Neuronal stem cell (in vitro differentiated cells): ENCODE measurements at regions not wholly inside any gene's neighbourhood (a gene's known extent, or its start where the extent isn't known, plus 50 kb on each side); places are given as distances from the start of the nearest gene placed in this dataset.

Experiments
- DNase-seq: peaks from one replicate; pipeline ENCODE4 v3.0.0-alpha.2; 2013; ENCODE audit warnings: low spot score
- H2AFZ ChIP-seq: one replicate; pipeline ENCODE4 v1.6.1; 2013; ENCODE audit warnings: mild to moderate bottlenecking, low read length, inconsistent platforms
- H2AK5ac ChIP-seq: 2 replicates; pipeline ENCODE4 v1.6.1; 2013; ENCODE audit warnings: low read depth, mild to moderate bottlenecking, inconsistent platforms, low read length, moderate library complexity, mixed read lengths
- H2BK120ac ChIP-seq: 2 replicates; pipeline ENCODE4 v1.6.1; 2013; ENCODE audit warnings: low read depth, mild to moderate bottlenecking, inconsistent platforms, low read length, moderate library complexity, mixed read lengths
- H2BK12ac ChIP-seq: one replicate; pipeline ENCODE4 v1.6.1; 2013; ENCODE audit warnings: low read length, inconsistent platforms
- H2BK15ac ChIP-seq: 2 replicates; pipeline ENCODE4 v1.6.1; 2013; ENCODE audit warnings: mild to moderate bottlenecking, low read length, inconsistent platforms, mixed read lengths
- H2BK5ac ChIP-seq: one replicate; pipeline ENCODE4 v1.6.1; 2013; ENCODE audit warnings: inconsistent platforms, mild to moderate bottlenecking, low read length, moderate library complexity
- H3K14ac ChIP-seq: one replicate; pipeline ENCODE4 v1.6.1; 2013; ENCODE audit warnings: low read length, inconsistent platforms
- H3K18ac ChIP-seq: 2 replicates; pipeline ENCODE4 v1.6.1; 2013; ENCODE audit warnings: low read length, inconsistent platforms
- H3K23ac ChIP-seq: 2 replicates; pipeline ENCODE4 v1.6.1; 2013; ENCODE audit warnings: low read depth, mild to moderate bottlenecking, mixed read lengths, low read length, inconsistent platforms; ENCODE audit not compliant: poor library complexity
- H3K27ac ChIP-seq: replicated peaks from 3 replicates; pipeline ENCODE4 v1.5.1; 2013; ENCODE audit warnings: low read length, inconsistent platforms
- H3K27me3 ChIP-seq, 3 experiments: 2 replicates each; pipeline ENCODE4 v1.6.1; 2013; ENCODE audit warnings: low read length in 3 of 3, mild to moderate bottlenecking in 2 of 3, inconsistent platforms in 1 of 3, low read depth in 1 of 3, mixed read lengths in 1 of 3, moderate library complexity in 1 of 3; ENCODE audit not compliant: control insufficient read depth in 3 of 3, insufficient read depth in 3 of 3
- H3K36me3 ChIP-seq, 2 donors: replicated peaks in 1 of 2; 2 replicates each; pipeline ENCODE4 v1.6.1; 2013; ENCODE audit warnings: low read length in 2 of 2; ENCODE audit not compliant: control insufficient read depth in 2 of 2, insufficient read depth in 2 of 2
- H3K4ac ChIP-seq: 2 replicates; pipeline ENCODE4 v1.6.1; 2013; ENCODE audit warnings: inconsistent platforms, mild to moderate bottlenecking, low read length, moderate library complexity
- H3K4me1 ChIP-seq, 2 donors: 1 replicate in 1 of 2; 2 replicates in 1 of 2; pipeline ENCODE4 v1.6.1; 2013; ENCODE audit warnings: low read length in 2 of 2, low read depth in 1 of 2; ENCODE audit not compliant: control insufficient read depth in 2 of 2, insufficient read depth in 1 of 2
- H3K4me2 ChIP-seq: one replicate; pipeline ENCODE4 v1.6.1; 2013; ENCODE audit warnings: mild to moderate bottlenecking, low read length, inconsistent platforms; ENCODE audit not compliant: insufficient read depth, poor library complexity, severe bottlenecking
- H3K4me3 ChIP-seq, 2 donors: 2 replicates each; pipeline ENCODE4 v1.5.1; 2013; ENCODE audit warnings: low read length in 2 of 2, mild to moderate bottlenecking in 2 of 2, inconsistent platforms in 1 of 2, moderate library complexity in 1 of 2
- H3K79me1 ChIP-seq: one replicate; pipeline ENCODE4 v1.6.1; 2013; ENCODE audit warnings: low read depth, mild to moderate bottlenecking, inconsistent platforms, low read length, moderate library complexity
- H3K9ac ChIP-seq: one replicate; pipeline ENCODE4 v1.6.1; 2013; ENCODE audit warnings: mild to moderate bottlenecking, low read depth, low read length, inconsistent platforms; ENCODE audit not compliant: poor library complexity
- H3K9me3 ChIP-seq, 2 donors: replicated peaks in 1 of 2; 2 replicates each; pipeline versions ENCODE3 to v1.6.1; 2013; ENCODE audit warnings: low read length in 2 of 2, mild to moderate bottlenecking in 2 of 2, inconsistent platforms in 1 of 2, low read depth in 1 of 2, mixed read lengths in 1 of 2, moderate library complexity in 1 of 2; ENCODE audit not compliant: control insufficient read depth in 2 of 2, insufficient read depth in 1 of 2
- H4K8ac ChIP-seq: one replicate; pipeline ENCODE4 v1.6.1; 2013; ENCODE audit warnings: low read depth, mild to moderate bottlenecking, inconsistent platforms, low read length, moderate library complexity
- H4K91ac ChIP-seq: one replicate; pipeline ENCODE4 v1.6.1; 2013; ENCODE audit warnings: low read length, low read depth, mild to moderate bottlenecking, inconsistent platforms; ENCODE audit not compliant: poor library complexity
- WGBS, 2 donors: extraction: QIAGEN DNeasy Blood & Tissue Kit; methylation state at CpG; one replicate each; pipeline ENCODE4 v1.1.7; 2013; ENCODE audit warnings: missing lambda C conversion rate in 2 of 2, mixed read lengths in 1 of 2; ENCODE audit not compliant: insufficient read length in 2 of 2, insufficient replicate concordance in 1 of 2; ENCODE audit errors: extremely low coverage in 2 of 2; 5-methylcytosine and 5-hydroxymethylcytosine counted together

DNA sequence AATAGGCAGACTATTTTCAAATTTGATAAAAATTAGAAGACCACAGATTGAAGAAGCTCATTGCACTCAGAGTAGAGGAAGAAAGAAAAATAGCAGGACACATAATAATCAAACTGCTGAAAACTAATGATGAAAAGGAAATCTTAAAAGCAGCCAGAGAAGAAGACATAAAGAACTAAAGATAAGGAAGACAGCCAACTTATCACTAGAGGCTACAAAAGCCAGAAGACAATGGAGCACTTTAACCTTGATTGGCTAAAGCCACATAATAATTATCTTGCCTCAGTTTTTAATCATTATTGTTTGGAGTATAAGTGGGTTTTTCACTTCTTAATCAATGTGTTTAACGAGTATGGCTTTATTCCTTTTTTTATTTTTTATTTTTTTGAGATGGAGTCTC, 397.6 kb downstream of the RNF144B start:
- H2BK12ac ChIP-seq, result no peak overlapping the region
- no peak overlapping the region for H2AFZ ChIP-seq
- no peak overlapping the region for H3K4me2 ChIP-seq
- no peaks in the 10 kb centered on the region for H3K27me3 ChIP-seq
- no peak overlapping the region for H4K8ac ChIP-seq
- H3K9me3 ChIP-seq, result peaks cover 0 to 3% of the 10 kb centered on the region in 2 donors
- no peak overlapping the region for H3K4ac ChIP-seq
- no peak for DNase-seq
- H4K91ac ChIP-seq, result no peak overlapping the region
- H3K18ac ChIP-seq, result no peak overlapping the region
- H2BK5ac ChIP-seq, result no peak overlapping the region
- no peak overlapping the region for H3K27ac ChIP-seq
- H2AK5ac ChIP-seq, result no peak overlapping the region
- no peaks in the 10 kb centered on the region for H3K36me3 ChIP-seq
- H3K4me3 ChIP-seq, result no peak overlapping the region
- H3K9ac ChIP-seq, result no peak overlapping the region
- no peak overlapping the region for H2BK120ac ChIP-seq
- H3K4me1 ChIP-seq, result no peaks in the 10 kb centered on the region
- H3K79me1 ChIP-seq, result no peaks in the 10 kb centered on the region
- H2BK15ac ChIP-seq, result no peak overlapping the region
- H3K14ac ChIP-seq, result no peak overlapping the region
- no peak overlapping the region for H3K23ac ChIP-seq
- WGBS, 2 donors, result no CpG with 5 or more reads among the region's 1 CpG

- no CpG with 5 or more reads among the region's 2 CpGs for WGBS, 2 donors
These were observed 398.8 kb downstream of the RNF144B start for GRCh38 chr6:18785810-18786490.

GRCh38 chr6:18792866-18793265, 405.7 kb downstream of the RNF144B start:
- Histone ChIP-seq H2BK12ac (no peak overlapping the region), H3K27me3 (peaks cover 0 to 2% (median 0%) of the 10 kb centered on the region in 3 experiments), H3K4me3 (no peak overlapping the region), H3K4me1 (peaks cover 0 to 3% of the 10 kb centered on the region in 2 donors), H2BK15ac (no peak overlapping the region), H2AK5ac (no peak overlapping the region), H3K27ac (no peak overlapping the region), H3K14ac (no peak overlapping the region), H3K9ac (no peak overlapping the region), H3K4ac (no peak overlapping the region), H3K36me3 (no peaks in the 10 kb centered on the region), H4K8ac (no peak overlapping the region), H3K23ac (no peak overlapping the region), H4K91ac (no peak overlapping the region), H2BK5ac (no peak overlapping the region), H3K9me3 (no peaks in the 10 kb centered on the region), H2AFZ (no peak overlapping the region), H3K79me1 (no peaks in the 10 kb centered on the region), H2BK120ac (no peak overlapping the region), H3K18ac (no peak overlapping the region), H3K4me2 (no peak overlapping the region)
- DNase-seq, result no peak
- no CpG with 5 or more reads among the region's 3 CpGs for WGBS, 2 donors

More at GRCh38 chr6:18785810-18786490, 398.8 kb downstream of the RNF144B start:
- Histone ChIP-seq H3K9me3 (peaks cover 0 to 3% of the 10 kb centered on the region in 2 donors), H4K8ac (no peak overlapping the region), H3K23ac (no peak overlapping the region), H3K27me3 (no peaks in the 10 kb centered on the region), H2BK15ac (no peak overlapping the region), H3K4ac (no peak overlapping the region), H2BK5ac (no peak overlapping the region), H2AFZ (no peak overlapping the region), H3K18ac (no peak overlapping the region), H3K4me2 (no peak overlapping the region), H3K4me3 (no peak overlapping the region), H3K27ac (no peak overlapping the region), H3K36me3 (no peaks in the 10 kb centered on the region), H3K4me1 (no peaks in the 10 kb centered on the region), H3K9ac (no peak overlapping the region), H3K14ac (no peak overlapping the region), H2AK5ac (no peak overlapping the region), H2BK120ac (no peak overlapping the region), H2BK12ac (no peak overlapping the region), H4K91ac (no peak overlapping the region), H3K79me1 (no peaks in the 10 kb centered on the region)
- DNase-seq, result no peak

DNA sequence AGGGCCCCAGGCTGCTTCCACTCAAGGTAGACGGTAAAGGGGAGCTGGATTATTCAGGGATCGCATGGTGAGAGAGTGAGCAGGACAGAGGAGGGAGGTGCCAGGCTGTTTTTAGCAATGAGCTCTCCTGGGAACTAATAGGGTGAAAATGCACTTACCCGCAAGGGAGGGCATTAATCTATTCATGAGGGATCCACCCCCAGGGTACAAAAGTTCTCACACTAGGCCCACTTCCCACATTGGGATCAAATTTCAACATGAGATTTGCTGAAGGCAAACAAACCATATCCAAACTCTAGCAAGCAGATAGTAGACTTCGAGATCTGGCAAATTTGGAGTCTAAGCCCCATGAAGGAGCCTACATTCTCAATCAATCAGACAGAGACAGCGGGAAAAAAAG, 408.6 kb downstream of the RNF144B start:
- Histone ChIP-seq H2BK12ac (no peak overlapping the region), H2BK120ac (no peak overlapping the region), H3K79me1 (no peaks in the 10 kb centered on the region), H3K9me3 (no peaks in the 10 kb centered on the region), H2BK5ac (no peak overlapping the region), H3K27ac (no peak overlapping the region), H4K91ac (no peak overlapping the region), H4K8ac (no peak overlapping the region), H3K4me2 (no peak overlapping the region), H3K36me3 (no peaks in the 10 kb centered on the region), H3K9ac (no peak overlapping the region), H2BK15ac (no peak overlapping the region), H3K4me3 (no peak overlapping the region), H3K18ac (no peak overlapping the region), H2AK5ac (no peak overlapping the region), H3K27me3 (peaks cover 0 to 2% (median 0%) of the 10 kb centered on the region in 3 experiments), H3K4me1 (peaks cover 0 to 3% of the 10 kb centered on the region in 2 donors), H2AFZ (no peak overlapping the region), H3K23ac (no peak overlapping the region), H3K4ac (no peak overlapping the region), H3K14ac (no peak overlapping the region)
- no CpG with 5 or more reads among the region's 5 CpGs for WGBS, 2 donors
- no peak for DNase-seq
